ENCODE measurements at regions not wholly inside any gene's neighbourhood (a gene's known extent, or its start where the extent isn't known, plus 50 kb on each side); places are given as distances from the start of the nearest gene placed in this dataset.
"Not testable (repeated sequence)": the region's sequence is repeated elsewhere in the genome, so short reads cannot be mapped to it uniquely, and the experiment has no call there.

GRCh38 chrX:138240266-138240665, 471.3 kb downstream of the FGF13 start:
- Histone ChIP-seq H3K56ac (ENCODE audit: low read length) (no peak overlapping the region), H2AK5ac (ENCODE audit: low read length) (no peak overlapping the region), H3K27me3 (ENCODE audit: insufficient read depth, low read length, poor library complexity) (no peaks in the 10 kb centered on the region), H2BK5ac (ENCODE audit: low read length) (no peak overlapping the region), H3K4me3 (ENCODE audit: low read length) (no peak overlapping the region), H2BK120ac (ENCODE audit: low read depth, low read length) (no peak overlapping the region), H3K79me2 (ENCODE audit: control insufficient read depth, insufficient read depth, low read length) (no peaks in the 10 kb centered on the region), H3K27ac (ENCODE audit: low read depth, low read length) (no peak overlapping the region), H2BK15ac (replicated peaks; ENCODE audit: low read depth) (no peak overlapping the region), H3K4me2 (ENCODE audit: low read length) (no peak overlapping the region), H3K23ac (ENCODE audit: low read length) (no peak overlapping the region), H3K79me1 (ENCODE audit: low read length) (no peaks in the 10 kb centered on the region), H4K5ac (ENCODE audit: low read length) (no peak overlapping the region), H3K36me3 (ENCODE audit: control insufficient read depth, insufficient read depth, low read length) (no peaks in the 10 kb centered on the region), H3K18ac (ENCODE audit: low read length) (no peak overlapping the region), H3K4me1 (ENCODE audit: control insufficient read depth, low read depth, low read length) (no peaks in the 10 kb centered on the region), H4K8ac (ENCODE audit: low read depth, low read length) (no peak overlapping the region), H3K4ac (ENCODE audit: low read depth, low read length) (no peak overlapping the region), H3K9ac (ENCODE audit: low read length) (no peak overlapping the region)
- DNase-seq = no peak
- WGBS (ENCODE audit: extremely low coverage, insufficient coverage, low lambda C conversion rate) = no CpG with 5 or more reads among the region's 2 CpGs

GRCh38 chrX:138254001-138254400, 457.5 kb downstream of the FGF13 start:
- Histone ChIP-seq H3K4me3 (ENCODE audit: low read length) (no peak overlapping the region), H3K27ac (ENCODE audit: low read depth, low read length) (no peak overlapping the region), H4K8ac (ENCODE audit: low read depth, low read length) (no peak overlapping the region), H2BK120ac (ENCODE audit: low read depth, low read length) (no peak overlapping the region), H3K9ac (ENCODE audit: low read length) (no peak overlapping the region), H3K36me3 (ENCODE audit: control insufficient read depth, insufficient read depth, low read length) (no peaks in the 10 kb centered on the region), H2BK15ac (replicated peaks; ENCODE audit: low read depth) (no peak overlapping the region), H3K79me2 (ENCODE audit: control insufficient read depth, insufficient read depth, low read length) (no peaks in the 10 kb centered on the region), H3K56ac (ENCODE audit: low read length) (no peak overlapping the region), H3K4me2 (ENCODE audit: low read length) (no peak overlapping the region), H3K23ac (ENCODE audit: low read length) (no peak overlapping the region), H3K4ac (ENCODE audit: low read depth, low read length) (no peak overlapping the region), H3K4me1 (ENCODE audit: control insufficient read depth, low read depth, low read length) (no peaks in the 10 kb centered on the region), H3K18ac (ENCODE audit: low read length) (no peak overlapping the region), H3K79me1 (ENCODE audit: low read length) (no peaks in the 10 kb centered on the region), H3K27me3 (ENCODE audit: insufficient read depth, low read length, poor library complexity) (no peaks in the 10 kb centered on the region), H4K5ac (ENCODE audit: low read length) (no peak overlapping the region), H2AK5ac (ENCODE audit: low read length) (no peak overlapping the region), H2BK5ac (ENCODE audit: low read length) (no peak overlapping the region)
- DNase-seq = no peak
- WGBS (ENCODE audit: extremely low coverage, insufficient coverage, low lambda C conversion rate) = no CpG with 5 or more reads among the region's 3 CpGs

DNA sequence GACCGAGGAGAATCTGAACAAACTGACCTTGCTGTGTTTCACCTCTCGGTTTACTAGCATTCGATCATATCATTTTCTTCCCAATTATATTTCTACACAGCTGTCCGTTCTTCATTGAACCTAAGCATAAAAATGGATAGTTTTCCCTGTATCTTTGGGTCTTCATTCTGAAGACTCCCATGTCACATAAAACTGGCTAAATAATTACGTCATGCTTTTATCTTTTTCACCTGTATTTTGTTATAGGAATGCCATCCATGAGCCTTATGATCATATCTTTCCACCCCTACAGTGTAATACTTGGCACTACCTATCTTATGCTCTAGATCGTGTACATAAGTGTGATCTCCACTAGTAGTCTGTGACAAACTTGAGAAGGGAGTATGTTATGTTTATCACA, 456.1 kb downstream of the FGF13 start:
- no CpG with 5 or more reads among the region's 6 CpGs for WGBS (ENCODE audit: extremely low coverage, insufficient coverage, low lambda C conversion rate)
- H3K18ac ChIP-seq (ENCODE audit: low read length) = no peak overlapping the region
- no peak overlapping the region for H3K4me2 ChIP-seq (ENCODE audit: low read length)

GRCh38 chrX:138264095-138264494, 447.4 kb downstream of the FGF13 start:
- H3K4ac ChIP-seq (ENCODE audit: low read depth, low read length); H3K18ac ChIP-seq (ENCODE audit: low read length); H3K4me2 ChIP-seq (ENCODE audit: low read length); H2AK5ac ChIP-seq (ENCODE audit: low read length); H2BK120ac ChIP-seq (ENCODE audit: low read depth, low read length); H3K27me3 ChIP-seq (ENCODE audit: insufficient read depth, low read length, poor library complexity); H2BK5ac ChIP-seq (ENCODE audit: low read length); H3K79me1 ChIP-seq (ENCODE audit: low read length); H3K4me1 ChIP-seq (ENCODE audit: control insufficient read depth, low read depth, low read length); H3K79me2 ChIP-seq (ENCODE audit: control insufficient read depth, insufficient read depth, low read length); H4K8ac ChIP-seq (ENCODE audit: low read depth, low read length); H3K36me3 ChIP-seq (ENCODE audit: control insufficient read depth, insufficient read depth, low read length); H3K9ac ChIP-seq (ENCODE audit: low read length); H2BK15ac ChIP-seq (replicated peaks; ENCODE audit: low read depth); H3K56ac ChIP-seq (ENCODE audit: low read length); H3K23ac ChIP-seq (ENCODE audit: low read length); H4K5ac ChIP-seq (ENCODE audit: low read length); H3K4me3 ChIP-seq (ENCODE audit: low read length): not testable (repeated sequence)
- peak; percentile 80 for DNase-seq
- peak overlapping the region; percentile 78 for H3K27ac ChIP-seq (ENCODE audit: low read depth, low read length)
- WGBS (ENCODE audit: extremely low coverage, insufficient coverage, low lambda C conversion rate) = no CpG with 5 or more reads among the region's 5 CpGs

More for the DNA sequence above, 456.1 kb downstream of the FGF13 start:
- H3K4ac ChIP-seq (ENCODE audit: low read depth, low read length) = no peak overlapping the region
- H3K4me3 ChIP-seq (ENCODE audit: low read length) = no peak overlapping the region
- no peaks in the 10 kb centered on the region for H3K27me3 ChIP-seq (ENCODE audit: insufficient read depth, low read length, poor library complexity)
- no peaks in the 10 kb centered on the region for H3K79me2 ChIP-seq (ENCODE audit: control insufficient read depth, insufficient read depth, low read length)
- DNase-seq = no peak
- no peak overlapping the region for H2BK5ac ChIP-seq (ENCODE audit: low read length)
- H3K36me3 ChIP-seq (ENCODE audit: control insufficient read depth, insufficient read depth, low read length) = no peaks in the 10 kb centered on the region
- H4K5ac ChIP-seq (ENCODE audit: low read length) = no peak overlapping the region
- no peak overlapping the region for H2BK120ac ChIP-seq (ENCODE audit: low read depth, low read length)
- no peak overlapping the region for H4K8ac ChIP-seq (ENCODE audit: low read depth, low read length)
- no peaks in the 10 kb centered on the region for H3K4me1 ChIP-seq (ENCODE audit: control insufficient read depth, low read depth, low read length)
- no peak overlapping the region for H3K9ac ChIP-seq (ENCODE audit: low read length)
- H3K56ac ChIP-seq (ENCODE audit: low read length) = no peak overlapping the region
- no peak overlapping the region for H2BK15ac ChIP-seq (replicated peaks; ENCODE audit: low read depth)
- H3K79me1 ChIP-seq (ENCODE audit: low read length) = no peaks in the 10 kb centered on the region
- H3K27ac ChIP-seq (ENCODE audit: low read depth, low read length) = no peak overlapping the region
- H3K23ac ChIP-seq (ENCODE audit: low read length) = no peak overlapping the region
- H2AK5ac ChIP-seq (ENCODE audit: low read length) = no peak overlapping the region

DNA sequence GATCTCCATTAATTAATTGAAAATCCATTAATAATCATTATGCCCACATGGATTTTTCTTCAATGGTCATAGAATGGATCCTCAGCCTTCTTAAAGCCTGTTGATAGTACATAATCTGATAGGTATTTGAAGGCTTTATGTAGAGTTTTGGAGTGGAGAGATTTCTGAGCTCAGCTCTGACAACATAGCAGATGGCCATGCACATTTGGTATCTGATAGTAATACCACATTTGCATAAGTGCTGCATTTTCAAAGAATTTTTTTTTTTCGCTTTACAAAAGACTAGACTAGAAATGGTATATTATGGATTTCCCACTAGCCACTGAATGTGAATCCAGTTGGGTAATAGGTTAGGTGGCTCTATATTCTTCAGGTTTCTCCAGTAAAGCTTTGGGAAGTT, 440.6 kb downstream of the FGF13 start:
- no peak overlapping the region for H3K4me3 ChIP-seq (ENCODE audit: low read length)
- no peak overlapping the region for H3K9ac ChIP-seq (ENCODE audit: low read length)
- H3K4ac ChIP-seq (ENCODE audit: low read depth, low read length) = peak overlapping the region; percentile 36
- no peak overlapping the region for H2BK15ac ChIP-seq (replicated peaks; ENCODE audit: low read depth)
- H3K4me2 ChIP-seq (ENCODE audit: low read length) = no peak overlapping the region
- no peak overlapping the region for H3K56ac ChIP-seq (ENCODE audit: low read length)
- WGBS (ENCODE audit: extremely low coverage, insufficient coverage, low lambda C conversion rate) = no CpG with 5 or more reads among the region's 1 CpG
- H3K79me1 ChIP-seq (ENCODE audit: low read length) = no peaks in the 10 kb centered on the region
- H3K79me2 ChIP-seq (ENCODE audit: control insufficient read depth, insufficient read depth, low read length) = no peaks in the 10 kb centered on the region
- H3K36me3 ChIP-seq (ENCODE audit: control insufficient read depth, insufficient read depth, low read length) = no peaks in the 10 kb centered on the region
- peak overlapping the region; percentile 61 for H2BK120ac ChIP-seq (ENCODE audit: low read depth, low read length)
- H3K27ac ChIP-seq (ENCODE audit: low read depth, low read length) = peak overlapping the region; percentile 73
- no peaks in the 10 kb centered on the region for H3K27me3 ChIP-seq (ENCODE audit: insufficient read depth, low read length, poor library complexity)
- no peak overlapping the region for H2AK5ac ChIP-seq (ENCODE audit: low read length)
- no peak overlapping the region for H3K18ac ChIP-seq (ENCODE audit: low read length)
- H4K5ac ChIP-seq (ENCODE audit: low read length) = no peak overlapping the region
- no peak overlapping the region for H3K23ac ChIP-seq (ENCODE audit: low read length)
- DNase-seq = no peak
- H3K4me1 ChIP-seq (ENCODE audit: control insufficient read depth, low read depth, low read length) = no peaks in the 10 kb centered on the region
- H4K8ac ChIP-seq (ENCODE audit: low read depth, low read length) = no peak overlapping the region
- no peak overlapping the region for H2BK5ac ChIP-seq (ENCODE audit: low read length)

- not testable (repeated sequence) for DNase-seq; H3K27ac ChIP-seq (ENCODE audit: low read depth, low read length); H3K23ac ChIP-seq (ENCODE audit: low read length); H3K79me2 ChIP-seq (ENCODE audit: control insufficient read depth, insufficient read depth, low read length); H2AK5ac ChIP-seq (ENCODE audit: low read length); H2BK120ac ChIP-seq (ENCODE audit: low read depth, low read length); H3K56ac ChIP-seq (ENCODE audit: low read length); H4K5ac ChIP-seq (ENCODE audit: low read length); H3K27me3 ChIP-seq (ENCODE audit: insufficient read depth, low read length, poor library complexity); H3K9ac ChIP-seq (ENCODE audit: low read length); H3K4me3 ChIP-seq (ENCODE audit: low read length); H2BK5ac ChIP-seq (ENCODE audit: low read length); H3K36me3 ChIP-seq (ENCODE audit: control insufficient read depth, insufficient read depth, low read length); H3K4ac ChIP-seq (ENCODE audit: low read depth, low read length); H3K4me1 ChIP-seq (ENCODE audit: control insufficient read depth, low read depth, low read length); H2BK15ac ChIP-seq (replicated peaks; ENCODE audit: low read depth); H3K18ac ChIP-seq (ENCODE audit: low read length); H3K4me2 ChIP-seq (ENCODE audit: low read length); H4K8ac ChIP-seq (ENCODE audit: low read depth, low read length); H3K79me1 ChIP-seq (ENCODE audit: low read length)
- WGBS (ENCODE audit: extremely low coverage, insufficient coverage, low lambda C conversion rate) = no CpG with 5 or more reads among the region's 31 CpGs
These were observed 428.8 kb downstream of the FGF13 start for GRCh38 chrX:138282598-138283150.

Data from mesendoderm (in vitro differentiated cells).